Ectodermal cell (in vitro differentiated cells): ENCODE measurements at regions not wholly inside any gene's neighbourhood (a gene's known extent, or its start where the extent isn't known, plus 50 kb on each side); places are given as distances from the start of the nearest gene placed in this dataset.
"Not testable (repeated sequence)": the region's sequence is repeated elsewhere in the genome, so short reads cannot be mapped to it uniquely, and the experiment has no call there.

Experiments
- H3K27ac ChIP-seq: 2 replicates; pipeline ENCODE4 v1.7.0; 2013; ENCODE audit warnings: mild to moderate bottlenecking, low read depth, low read length; ENCODE audit not compliant: insufficient read depth, poor library complexity, severe bottlenecking
- H3K27me3 ChIP-seq: 2 replicates; pipeline ENCODE4 v1.7.0; 2013; ENCODE audit warnings: mild to moderate bottlenecking, low read length; ENCODE audit not compliant: insufficient read depth, control insufficient read depth, poor library complexity, severe bottlenecking
- H3K36me3 ChIP-seq: one replicate; pipeline ENCODE4 v1.7.0; 2013; ENCODE audit warnings: low read length; ENCODE audit not compliant: control insufficient read depth, insufficient read depth
- H3K4me1 ChIP-seq: one replicate; pipeline ENCODE4 v1.7.0; 2013; ENCODE audit warnings: low read length; ENCODE audit not compliant: control insufficient read depth, insufficient read depth
- H3K4me3 ChIP-seq: 2 replicates; pipeline ENCODE4 v1.7.0; 2013; ENCODE audit warnings: low read depth, low read length, control low read depth; ENCODE audit not compliant: insufficient read depth
- H3K9me3 ChIP-seq: 2 replicates; pipeline ENCODE4 v1.7.0; 2013; ENCODE audit warnings: mild to moderate bottlenecking, low read length, moderate library complexity; ENCODE audit not compliant: control insufficient read depth
- WGBS, 2 experiments: methylation state at CpG; one replicate each; pipeline ENCODE4 v1.1.7; 2013; ENCODE audit warnings: missing lambda C conversion rate in 2 of 2; 5-methylcytosine and 5-hydroxymethylcytosine counted together

GRCh38 chr20:26277339-26277738 is 580.7 kb upstream of the ZNF337 start:
- no peaks in the 10 kb centered on the region for H3K27me3 ChIP-seq
- no peaks in the 10 kb centered on the region for H3K36me3 ChIP-seq
- H3K27ac ChIP-seq = no peak overlapping the region
- no peak overlapping the region for H3K4me3 ChIP-seq
- no peaks in the 10 kb centered on the region for H3K4me1 ChIP-seq
- 93 to 94% methylated on average over 21 of the region's 21 CpGs for WGBS, 2 experiments
- H3K9me3 ChIP-seq = no peaks in the 10 kb centered on the region

- H3K27ac ChIP-seq = no peak overlapping the region
- no peaks in the 10 kb centered on the region for H3K4me1 ChIP-seq
- no peaks in the 10 kb centered on the region for H3K36me3 ChIP-seq
- H3K9me3 ChIP-seq = no peaks in the 10 kb centered on the region
- no peak overlapping the region for H3K4me3 ChIP-seq
- WGBS, 2 experiments = 83 to 84% methylated on average over 29 of the region's 29 CpGs
- no peaks in the 10 kb centered on the region for H3K27me3 ChIP-seq
These were observed 580.0 kb upstream of the ZNF337 start for GRCh38 chr20:26276554-26277210.

GRCh38 chr20:26268762-26269161 is 572.1 kb upstream of the ZNF337 start:
- H3K9me3 ChIP-seq, H3K27ac ChIP-seq, H3K4me1 ChIP-seq, H3K4me3 ChIP-seq, H3K36me3 ChIP-seq, H3K27me3 ChIP-seq: not testable (repeated sequence)
- 89 to 90% methylated on average over 2 to 3 of the region's 3 CpGs for WGBS, 2 experiments

GRCh38 chr20:26260925-26261324 is 564.3 kb upstream of the ZNF337 start:
- not testable (repeated sequence) for H3K4me3 ChIP-seq, H3K36me3 ChIP-seq, H3K4me1 ChIP-seq, H3K27ac ChIP-seq, H3K27me3 ChIP-seq, H3K9me3 ChIP-seq
- 80 to 82% methylated on average over 2 of the region's 2 CpGs for WGBS, 2 experiments

- not testable (repeated sequence) for H3K4me3 ChIP-seq, H3K9me3 ChIP-seq, H3K36me3 ChIP-seq, H3K27me3 ChIP-seq, H3K4me1 ChIP-seq, H3K27ac ChIP-seq
- WGBS, 2 experiments = 55 to 63% methylated on average over 8 of the region's 8 CpGs
These were observed 555.8 kb upstream of the ZNF337 start for GRCh38 chr20:26252311-26252975.

GRCh38 chr20:26251376-26251775 is 554.7 kb upstream of the ZNF337 start:
- not testable (repeated sequence) for H3K4me3 ChIP-seq, H3K27me3 ChIP-seq, H3K4me1 ChIP-seq, H3K27ac ChIP-seq, H3K9me3 ChIP-seq, H3K36me3 ChIP-seq
- WGBS, 2 experiments = 94 to 97% methylated on average over 29 of the region's 29 CpGs

GRCh38 chr20:26250249-26251114 is 553.8 kb upstream of the ZNF337 start:
- H3K27ac ChIP-seq, H3K4me1 ChIP-seq, H3K27me3 ChIP-seq, H3K36me3 ChIP-seq, H3K9me3 ChIP-seq, H3K4me3 ChIP-seq: not testable (repeated sequence)
- 94 to 95% methylated on average over 26 of the region's 26 CpGs for WGBS, 2 experiments

- H3K4me3 ChIP-seq = no peak overlapping the region
- no peaks in the 10 kb centered on the region for H3K36me3 ChIP-seq
- H3K9me3 ChIP-seq = no peaks in the 10 kb centered on the region
- 92 to 94% methylated on average over 4 of the region's 4 CpGs for WGBS, 2 experiments
- H3K27ac ChIP-seq = no peak overlapping the region
- no peaks in the 10 kb centered on the region for H3K27me3 ChIP-seq
- no peaks in the 10 kb centered on the region for H3K4me1 ChIP-seq
These were observed 547.1 kb upstream of the ZNF337 start for GRCh38 chr20:26243731-26244130.

GRCh38 chr20:26220609-26221008 is 524.0 kb upstream of the ZNF337 start:
- whole genome bisulfite sequencing, 2 experiments = 77% methylated on average over 1 of the region's 1 CpG; no CpG with 5 or more reads in 1 of the 2 experiments
- H3K4me1 ChIP-seq, H3K27ac ChIP-seq, H3K9me3 ChIP-seq, H3K36me3 ChIP-seq, H3K27me3 ChIP-seq, H3K4me3 ChIP-seq: not testable (repeated sequence)

- not testable (repeated sequence) for H3K36me3 ChIP-seq, H3K27ac ChIP-seq, H3K4me1 ChIP-seq, H3K4me3 ChIP-seq, H3K9me3 ChIP-seq, H3K27me3 ChIP-seq
- 79 to 83% methylated on average over 2 of the region's 3 CpGs for WGBS, 2 experiments
These were observed 522.9 kb upstream of the ZNF337 start for GRCh38 chr20:26219546-26219945.
